ENCODE measurements at regions not wholly inside any gene's neighbourhood (a gene's known extent, or its start where the extent isn't known, plus 50 kb on each side); places are given as distances from the start of the nearest gene placed in this dataset.
"Not testable (repeated sequence)": the region's sequence is repeated elsewhere in the genome, so short reads cannot be mapped to it uniquely, and the experiment has no call there.

- no peak for DNase-seq
Observed at GRCh38 chr5:51172903-51173626, 210.2 kb upstream of the ISL1 start.

DNA sequence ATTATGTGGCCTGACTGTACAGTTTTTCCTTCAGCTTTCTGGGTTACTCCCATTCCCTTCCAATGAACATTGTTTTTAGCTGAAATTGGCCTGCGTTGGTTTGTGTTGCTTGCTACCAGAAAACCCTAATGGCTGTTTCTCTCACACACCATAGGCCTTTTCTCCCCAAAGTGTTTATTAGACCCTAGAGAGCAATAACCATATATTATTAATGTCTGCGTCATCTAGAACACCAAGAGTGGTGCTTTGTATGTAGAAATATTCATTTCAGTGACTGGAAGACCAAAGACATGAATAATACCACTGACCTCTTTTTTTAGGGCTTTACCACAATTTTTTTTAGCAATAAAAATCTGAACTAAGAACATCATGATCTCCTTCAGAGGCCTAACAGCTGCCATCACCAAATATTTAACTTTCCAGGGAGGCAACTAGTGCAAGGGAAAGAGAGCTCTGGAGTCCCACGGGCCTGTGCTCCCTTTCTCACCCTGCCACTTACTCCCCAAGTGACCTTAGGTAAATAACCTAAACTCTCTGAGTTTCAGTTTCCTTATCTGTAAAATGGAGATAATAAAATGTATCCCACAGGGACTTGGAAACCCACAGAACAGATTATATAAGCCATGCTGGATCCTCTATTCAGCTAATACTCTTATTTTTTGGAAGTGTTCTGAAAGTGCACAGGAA is 201.9 kb upstream of the ISL1 start:
- DNase-seq: no peak

- no peak for DNase-seq
Observed at GRCh38 chr5:51185850-51186329, 197.4 kb upstream of the ISL1 start.

DNA sequence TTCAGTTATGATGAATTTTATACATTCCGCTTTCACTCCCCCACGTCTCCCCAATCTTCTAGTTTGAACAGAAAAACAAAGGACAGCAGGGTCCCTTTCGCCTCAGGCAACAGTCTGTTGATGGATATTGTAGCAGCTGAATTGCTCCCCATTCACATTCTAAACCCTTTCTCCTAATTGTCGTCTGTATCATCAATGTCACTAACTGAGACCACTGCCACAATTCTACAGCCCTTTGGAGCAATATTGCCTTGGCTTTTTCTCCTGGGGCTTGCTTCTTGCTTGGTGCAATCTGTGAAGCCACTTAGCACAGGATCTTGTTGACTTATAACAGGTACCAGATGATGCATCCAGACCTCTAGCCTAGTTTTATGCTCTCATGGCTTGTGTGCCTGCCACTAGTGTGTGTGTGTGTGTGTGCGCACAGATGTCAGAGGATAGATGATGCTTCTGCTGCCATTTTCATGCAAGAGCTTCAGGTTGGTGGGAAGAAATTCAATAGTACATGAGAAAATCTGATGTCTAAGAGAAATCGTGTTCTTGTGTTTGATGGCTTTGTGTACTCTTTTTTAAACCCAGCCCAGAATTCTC is 195.2 kb upstream of the ISL1 start:
- no peak for DNase-seq

GRCh38 chr5:51194671-51195070 is 188.6 kb upstream of the ISL1 start:
- no peak for DNase-seq

GRCh38 chr5:51201024-51201423 is 182.2 kb upstream of the ISL1 start:
- DNase-seq: no peak

DNA sequence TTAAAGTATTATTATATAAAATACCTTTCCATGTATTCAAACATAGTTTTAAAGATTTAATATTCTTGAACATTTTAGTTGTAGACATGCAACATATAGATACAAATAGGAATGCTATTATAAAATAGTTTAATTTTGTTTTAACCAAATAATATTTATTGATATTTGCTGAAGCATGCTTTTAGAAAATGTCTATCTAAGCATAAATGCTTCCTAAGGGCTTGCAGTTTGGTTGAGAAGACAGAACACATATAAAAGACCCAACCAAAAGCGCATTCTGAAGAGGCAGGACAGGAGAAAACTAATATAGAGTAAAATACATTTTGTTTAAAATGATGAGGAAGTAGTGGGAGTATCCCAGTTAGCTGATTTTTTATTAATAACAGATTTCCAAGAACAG is 181.5 kb upstream of the ISL1 start:
- DNase-seq: no peak

- no peak for DNase-seq
Observed at GRCh38 chr5:51202161-51202560, 181.1 kb upstream of the ISL1 start.

- no peak for DNase-seq
Observed at GRCh38 chr5:51203598-51203997, 179.7 kb upstream of the ISL1 start.

DNA sequence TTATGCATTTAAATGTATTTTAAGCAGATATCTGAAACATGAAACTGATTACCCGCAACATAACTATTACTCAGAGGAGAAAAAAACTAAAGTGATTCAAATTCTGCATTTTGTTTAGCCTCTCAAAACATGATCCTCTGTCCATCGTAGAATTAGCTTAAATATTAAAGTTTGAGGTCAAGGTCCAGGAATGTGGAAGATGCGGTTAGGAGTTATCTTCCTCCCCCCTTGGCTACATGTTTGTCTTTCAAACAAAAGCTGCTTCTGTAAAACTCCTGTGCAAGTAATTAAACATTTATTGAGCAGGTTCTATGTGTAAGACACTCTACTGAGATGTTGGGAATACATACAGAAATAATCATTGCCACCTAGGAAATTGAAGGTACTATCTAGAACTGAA is 175.0 kb upstream of the ISL1 start:
- DNase-seq: no peak

DNA sequence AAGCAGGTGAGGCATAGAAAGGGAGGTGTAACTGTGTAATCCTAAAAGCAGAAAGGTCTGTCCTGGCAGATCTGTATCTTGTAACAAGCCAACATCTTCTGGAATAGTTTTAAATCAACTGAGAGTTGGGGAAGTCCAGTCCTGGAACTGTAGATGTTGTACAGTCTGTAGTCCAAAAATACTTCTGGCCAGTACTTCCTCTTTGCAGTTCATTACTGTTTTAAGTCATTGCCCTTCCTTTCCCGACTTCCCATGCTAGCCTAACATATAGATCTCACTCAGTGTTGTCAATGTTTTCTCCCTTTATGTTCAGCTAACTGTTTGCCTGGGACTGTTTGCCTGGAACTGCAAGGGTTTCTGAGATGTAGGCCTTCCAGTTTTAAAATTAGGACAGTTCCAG is 168.5 kb upstream of the ISL1 start:
- DNase-seq: no peak

DNA sequence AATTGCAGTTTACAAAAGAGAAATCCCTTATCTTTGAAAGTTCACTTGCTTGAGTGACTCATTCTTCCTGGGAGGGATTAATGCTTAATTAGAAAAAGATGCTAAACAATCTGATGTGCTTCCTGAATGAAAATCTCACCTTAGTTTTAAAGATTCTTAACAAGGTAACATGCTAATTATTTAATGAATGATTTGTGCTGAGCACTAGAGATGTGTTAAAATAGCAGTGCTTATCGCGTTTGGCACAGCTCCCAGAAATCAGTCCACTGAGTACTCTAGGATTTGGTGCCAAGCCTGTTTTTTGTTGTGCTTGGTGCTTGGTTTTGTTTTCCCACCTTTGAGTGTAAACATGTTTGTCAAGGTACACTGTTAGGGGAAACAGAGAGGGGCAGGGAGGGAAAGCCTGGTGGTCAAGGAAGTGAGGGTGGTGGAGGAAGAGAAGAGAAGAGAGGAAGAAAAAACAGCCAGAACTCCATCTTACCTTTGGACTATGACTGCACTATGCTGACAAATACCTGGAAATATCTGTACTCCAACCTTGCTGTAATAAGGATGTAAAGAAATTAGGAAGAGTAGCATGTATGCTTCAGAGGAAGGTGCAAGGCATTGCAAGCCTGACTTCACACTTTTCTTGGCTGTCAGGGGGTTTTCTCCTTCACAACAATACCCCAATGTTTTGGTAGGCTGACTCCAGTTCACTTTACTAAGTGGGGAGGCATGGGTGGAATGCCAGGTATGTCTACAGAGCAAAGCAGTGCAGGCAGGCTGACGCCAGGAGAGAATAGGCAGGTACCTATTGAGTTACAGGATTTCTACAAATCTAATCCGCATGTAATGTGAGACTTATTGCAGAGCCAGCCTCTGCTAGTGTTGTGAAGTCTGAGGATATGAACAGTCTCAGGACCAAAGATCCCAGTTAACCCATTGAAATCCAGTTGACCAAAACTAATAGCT is 157.2 kb upstream of the ISL1 start:
- DNase-seq: peak; percentile 70

GRCh38 chr5:51227963-51228470 is 155.2 kb upstream of the ISL1 start:
- DNase-seq: no peak

DNA sequence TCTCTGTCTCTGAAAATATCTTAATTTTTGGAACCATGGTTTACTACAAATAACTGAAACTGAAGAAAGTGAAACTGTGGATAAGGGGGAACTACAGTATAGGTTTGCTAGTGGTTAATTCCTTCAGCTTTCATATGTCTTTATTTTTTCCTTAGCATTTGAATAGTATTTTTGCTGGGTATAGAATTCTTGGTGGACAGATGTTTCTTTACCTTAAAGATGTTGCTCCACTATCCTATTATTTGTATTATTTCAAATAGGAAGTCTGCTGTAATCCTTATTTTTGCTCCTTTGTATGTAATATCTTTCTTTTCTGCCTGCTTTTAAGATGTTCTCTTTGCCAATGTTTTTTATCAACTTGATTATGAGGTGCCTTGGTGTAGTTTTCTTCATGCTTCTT is 152.9 kb upstream of the ISL1 start:
- DNase-seq: peak; percentile 6

DNA sequence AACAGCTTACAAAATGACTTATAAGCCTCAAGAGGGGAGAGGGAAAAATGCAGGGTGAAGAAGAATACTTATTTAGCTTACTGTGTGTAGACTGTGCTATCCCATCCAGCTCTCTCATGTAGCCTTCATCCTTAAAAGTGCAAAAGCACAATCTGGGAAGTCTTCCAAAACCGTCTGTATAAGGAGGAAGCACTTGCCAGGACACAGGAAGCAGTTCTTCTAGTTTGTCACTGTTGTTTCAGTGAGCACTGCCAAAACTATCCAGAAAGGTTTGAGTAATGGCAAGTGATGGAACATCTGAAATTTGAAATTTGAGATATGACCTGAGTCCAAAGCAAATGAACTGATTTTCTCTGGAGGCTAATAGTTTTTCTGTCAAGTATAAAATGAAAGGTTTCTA is 140.8 kb upstream of the ISL1 start:
- DNase-seq: peak; percentile 7

- not testable (repeated sequence) for DNase-seq
Observed at GRCh38 chr5:51250957-51251356, 132.3 kb upstream of the ISL1 start.

DNA sequence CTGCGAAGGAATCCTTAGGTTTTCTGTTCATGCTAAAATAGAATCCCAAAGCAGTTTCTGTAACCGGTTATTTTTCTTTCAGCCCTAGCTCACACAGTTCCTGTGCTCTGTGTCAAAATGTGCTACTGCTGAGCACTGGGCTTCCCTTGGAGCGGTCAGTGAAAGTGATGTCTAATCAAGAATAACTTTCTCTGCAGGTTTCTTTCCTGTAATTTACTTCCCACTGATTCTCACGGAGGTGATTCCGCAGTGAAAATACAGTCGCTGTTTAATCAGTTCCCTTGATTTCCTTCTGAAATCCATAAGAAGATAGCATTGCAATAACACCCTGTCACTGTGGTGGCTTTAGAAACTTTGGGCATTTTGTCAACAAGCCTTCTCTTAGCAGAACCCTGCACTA is 112.0 kb upstream of the ISL1 start:
- DNase-seq: no peak

GRCh38 chr5:51273021-51273420 is 110.2 kb upstream of the ISL1 start:
- DNase-seq: no peak

DNA sequence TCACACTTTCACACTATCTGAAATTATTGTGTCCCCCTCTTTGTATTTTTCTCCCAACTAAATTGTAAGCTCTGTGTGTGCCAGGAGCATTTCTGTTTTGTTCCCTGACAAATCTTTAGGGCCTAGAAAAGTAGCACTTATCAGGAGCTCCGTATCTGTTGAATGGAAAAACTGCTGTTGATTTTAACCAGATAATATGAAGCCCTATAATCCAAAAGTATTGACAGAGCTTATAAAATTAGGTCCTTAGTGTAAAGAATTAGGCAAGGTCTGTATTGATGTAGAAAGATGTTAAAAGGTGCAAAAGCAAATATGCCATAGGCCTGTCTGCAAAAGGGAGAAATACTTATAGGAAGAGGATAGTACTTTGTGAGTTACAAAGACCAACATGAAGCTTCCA is 109.4 kb upstream of the ISL1 start:
- DNase-seq: no peak

GRCh38 chr5:51275428-51275827 is 107.8 kb upstream of the ISL1 start:
- DNase-seq: no peak

DNA sequence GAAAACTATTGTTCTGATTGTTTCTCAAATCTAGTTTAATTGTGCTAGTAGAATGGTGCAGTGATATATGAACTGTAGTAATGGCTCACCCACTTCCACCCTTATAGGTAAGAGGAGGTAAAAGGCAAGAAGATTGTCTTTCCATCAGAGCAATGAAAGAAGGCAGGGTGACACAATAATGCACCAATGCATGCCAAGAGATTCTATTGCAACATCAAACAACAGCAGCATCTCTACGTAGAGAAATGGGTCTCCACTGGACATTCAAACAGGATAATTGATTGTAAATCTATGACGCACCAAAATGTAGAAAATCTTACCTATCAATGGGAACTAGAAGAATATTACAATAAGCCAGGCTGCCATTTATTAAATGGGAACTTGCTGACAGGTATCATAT is 107.0 kb upstream of the ISL1 start:
- no peak for DNase-seq

- DNase-seq: no peak
Observed at GRCh38 chr5:51278539-51278938, 104.7 kb upstream of the ISL1 start.

All from DMS53 (cell line).